HS-27A (cell line): ENCODE measurements at regions not wholly inside any gene's neighbourhood (a gene's known extent, or its start where the extent isn't known, plus 50 kb on each side); places are given as distances from the start of the nearest gene placed in this dataset.
A peak's percentile ranks its signal among the peaks of the same experiment; 100 is the strongest.
"Not testable (repeated sequence)": the region's sequence is repeated elsewhere in the genome, so short reads cannot be mapped to it uniquely, and the experiment has no call there.

Source experiments
- DNase-seq: peaks from one replicate; pipeline ENCODE4 v3.0.0-alpha.2; 2012; ENCODE audit warnings: low read depth, missing footprints

- DNase-seq, result no peak
Observed at GRCh38 chr6:145275787-145276186, 459.5 kb downstream of the EPM2A start.

- no peak for DNase-seq
Observed at GRCh38 chr6:145276756-145277155, 458.6 kb downstream of the EPM2A start.

- DNase-seq, result no peak
Observed at GRCh38 chr6:145277358-145278086, 457.8 kb downstream of the EPM2A start.

GRCh38 chr6:145278163-145278807, 457.0 kb downstream of the EPM2A start:
- DNase-seq, result peak; percentile 70

- no peak for DNase-seq
Observed at GRCh38 chr6:145279551-145279950, 455.8 kb downstream of the EPM2A start.

GRCh38 chr6:145279993-145280392, 455.3 kb downstream of the EPM2A start:
- no peak for DNase-seq

- DNase-seq, result not testable (repeated sequence)
Observed at GRCh38 chr6:145283209-145283608, 452.1 kb downstream of the EPM2A start.

- DNase-seq, result no peak
Observed at GRCh38 chr6:145283856-145284255, 451.5 kb downstream of the EPM2A start.

- no peak for DNase-seq
Observed at GRCh38 chr6:145286916-145287315, 448.4 kb downstream of the EPM2A start.

GRCh38 chr6:145289573-145289972, 445.7 kb downstream of the EPM2A start:
- no peak for DNase-seq

GRCh38 chr6:145290122-145290521, 445.2 kb downstream of the EPM2A start:
- DNase-seq, result no peak

GRCh38 chr6:145292066-145292465, 443.3 kb downstream of the EPM2A start:
- no peak for DNase-seq

- no peak for DNase-seq
Observed at GRCh38 chr6:145294942-145295341, 440.4 kb downstream of the EPM2A start.

GRCh38 chr6:145295746-145296145, 439.6 kb downstream of the EPM2A start:
- DNase-seq, result no peak

- no peak for DNase-seq
Observed at GRCh38 chr6:145305670-145306069, 429.6 kb downstream of the EPM2A start.

- no peak for DNase-seq
Observed at GRCh38 chr6:145306489-145306888, 428.8 kb downstream of the EPM2A start.

- peak; percentile 31 for DNase-seq
Observed at GRCh38 chr6:145309842-145310535, 425.3 kb downstream of the EPM2A start.

- no peak for DNase-seq
Observed at GRCh38 chr6:145312481-145312880, 422.8 kb downstream of the EPM2A start.

- no peak for DNase-seq
Observed at GRCh38 chr6:145313041-145313855, 422.1 kb downstream of the EPM2A start.

- no peak for DNase-seq
Observed at GRCh38 chr6:145315982-145316600, 419.2 kb downstream of the EPM2A start.

GRCh38 chr6:145318952-145319351, 416.4 kb downstream of the EPM2A start:
- DNase-seq, result no peak

- no peak for DNase-seq
Observed at GRCh38 chr6:145319605-145320004, 415.7 kb downstream of the EPM2A start.
